Loucy (cell line): ENCODE measurements at regions not wholly inside any gene's neighbourhood (a gene's known extent, or its start where the extent isn't known, plus 50 kb on each side); places are given as distances from the start of the nearest gene placed in this dataset.

Source experiments
- H2AFZ ChIP-seq: fragments of 200-600 bp; sonication (generic); 2 replicates; pipeline ENCODE4 v1.6.0; 2016; ENCODE audit warnings: antibody characterized with exemption, mild to moderate bottlenecking, low read length, moderate library complexity
- H3F3A ChIP-seq: fragments of 200-600 bp; 2 replicates; pipeline ENCODE4 v1.6.0; 2016; ENCODE audit warnings: antibody characterized with exemption, low read depth, mild to moderate bottlenecking
- H3K27me3 ChIP-seq: fragments of 200-600 bp; sonication (generic); 2 replicates; pipeline ENCODE4 v1.6.1; 2014; ENCODE audit warnings: low read length, mild to moderate bottlenecking; ENCODE audit not compliant: insufficient read depth, poor library complexity, severe bottlenecking
- H3K36me3 ChIP-seq: fragments of 200-600 bp; sonication (generic); 2 replicates; pipeline ENCODE4 v1.6.1; 2016; ENCODE audit warnings: low read length; ENCODE audit not compliant: insufficient read depth
- H3K4me1 ChIP-seq: fragments of 200-600 bp; sonication (generic); 2 replicates; pipeline ENCODE4 v1.5.1; 2014; ENCODE audit warnings: low read length, mild to moderate bottlenecking; ENCODE audit not compliant: insufficient read depth, poor library complexity, severe bottlenecking
- H3K4me2 ChIP-seq: fragments of 200-600 bp; sonication (generic); 2 replicates; pipeline ENCODE4 v1.6.0; 2014; ENCODE audit warnings: antibody characterized with exemption, low read length, low read depth, mild to moderate bottlenecking; ENCODE audit not compliant: poor library complexity, severe bottlenecking
- H3K4me3 ChIP-seq: fragments of 200-600 bp; sonication (generic); 2 replicates; pipeline ENCODE4 v1.5.1; 2014; ENCODE audit warnings: low read length, mild to moderate bottlenecking, mixed read lengths; ENCODE audit not compliant: poor library complexity, severe bottlenecking
- H3K79me2 ChIP-seq: fragments of 200-600 bp; sonication (generic); 2 replicates; pipeline ENCODE4 v1.6.1; 2014; ENCODE audit warnings: low read length; ENCODE audit not compliant: insufficient read depth
- H3K9ac ChIP-seq: fragments of 200-600 bp; sonication (generic); 2 replicates; pipeline ENCODE4 v1.6.0; 2014; ENCODE audit warnings: mild to moderate bottlenecking, low read depth, low read length, moderate library complexity; ENCODE audit not compliant: poor library complexity, severe bottlenecking
- H3K9me2 ChIP-seq: fragments of 200-600 bp; sonication (generic); replicated peaks from 2 replicates; pipeline ENCODE4 v1.6.1; 2016; ENCODE audit warnings: low read depth, low read length, mixed read lengths
- H3K9me3 ChIP-seq: fragments of 200-600 bp; sonication (generic); 2 replicates; pipeline ENCODE4 v1.6.1; 2014; ENCODE audit warnings: mild to moderate bottlenecking, antibody characterized with exemption, low read length, low read depth; ENCODE audit not compliant: insufficient read depth
- H4K20me1 ChIP-seq: fragments of 200-600 bp; sonication (generic); 2 replicates; pipeline ENCODE4 v1.6.0; 2014; ENCODE audit warnings: antibody characterized with exemption, low read length, mild to moderate bottlenecking; ENCODE audit not compliant: insufficient read depth, poor library complexity, severe bottlenecking
- EZH2phosphoT487 ChIP-seq: fragments of 200-600 bp; IDR thresholded peaks from 2 replicates; pipeline ENCODE4 v1.6.1; 2018; ENCODE audit warnings: antibody characterized with exemption, mild to moderate bottlenecking, moderate library complexity, borderline replicate concordance
- TF ChIP-seq, protein P1 (sequence below): fragments of 200-600 bp; sonication (generic); conservative IDR thresholded peaks from 2 replicates; pipeline ENCODE4 v1.5.1; 2014; ENCODE audit warnings: mild to moderate bottlenecking, antibody characterized with exemption, low read length

DNA sequence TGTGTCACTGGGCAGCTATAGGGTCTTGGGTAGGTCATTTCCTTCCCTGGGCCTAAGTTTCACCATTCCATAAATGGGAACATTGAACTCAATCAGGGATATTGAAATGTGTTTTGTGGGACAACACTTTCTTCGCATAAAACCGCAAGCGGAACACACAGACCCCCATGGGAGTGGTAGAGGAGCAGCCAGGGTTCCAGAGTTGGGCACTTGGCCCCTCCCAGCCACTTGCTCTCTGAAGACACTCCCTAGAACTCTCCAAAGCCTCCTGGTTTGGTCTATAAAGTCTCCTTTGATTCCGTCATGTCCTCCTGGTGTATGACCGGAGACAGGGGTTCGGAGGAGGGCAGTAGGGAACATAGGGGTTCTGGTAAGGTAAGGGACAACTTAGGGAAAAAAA, 271.7 kb downstream of the UACA start:
- Histone ChIP-seq H4K20me1 (no peaks in the 10 kb centered on the region), H3K9me2 (no peaks in the 10 kb centered on the region), H3K36me3 (no peaks in the 10 kb centered on the region), H2AFZ (no peak overlapping the region), H3K9me3 (no peaks in the 10 kb centered on the region), H3K79me2 (no peaks in the 10 kb centered on the region), H3K9ac (peak overlapping the region; percentile 76), H3F3A (peaks cover 8% of the 10 kb centered on the region), H3K4me2 (peak overlapping the region; percentile 94), H3K4me1 (peaks cover 92% of the 10 kb centered on the region), H3K4me3 (peak overlapping the region; percentile 72), H3K27me3 (no peaks in the 10 kb centered on the region)
- TF ChIP-seq EZH2phosphoT487, result no peak
- TF ChIP-seq, protein P1, sequence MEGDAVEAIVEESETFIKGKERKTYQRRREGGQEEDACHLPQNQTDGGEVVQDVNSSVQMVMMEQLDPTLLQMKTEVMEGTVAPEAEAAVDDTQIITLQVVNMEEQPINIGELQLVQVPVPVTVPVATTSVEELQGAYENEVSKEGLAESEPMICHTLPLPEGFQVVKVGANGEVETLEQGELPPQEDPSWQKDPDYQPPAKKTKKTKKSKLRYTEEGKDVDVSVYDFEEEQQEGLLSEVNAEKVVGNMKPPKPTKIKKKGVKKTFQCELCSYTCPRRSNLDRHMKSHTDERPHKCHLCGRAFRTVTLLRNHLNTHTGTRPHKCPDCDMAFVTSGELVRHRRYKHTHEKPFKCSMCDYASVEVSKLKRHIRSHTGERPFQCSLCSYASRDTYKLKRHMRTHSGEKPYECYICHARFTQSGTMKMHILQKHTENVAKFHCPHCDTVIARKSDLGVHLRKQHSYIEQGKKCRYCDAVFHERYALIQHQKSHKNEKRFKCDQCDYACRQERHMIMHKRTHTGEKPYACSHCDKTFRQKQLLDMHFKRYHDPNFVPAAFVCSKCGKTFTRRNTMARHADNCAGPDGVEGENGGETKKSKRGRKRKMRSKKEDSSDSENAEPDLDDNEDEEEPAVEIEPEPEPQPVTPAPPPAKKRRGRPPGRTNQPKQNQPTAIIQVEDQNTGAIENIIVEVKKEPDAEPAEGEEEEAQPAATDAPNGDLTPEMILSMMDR, result no peak

DNA sequence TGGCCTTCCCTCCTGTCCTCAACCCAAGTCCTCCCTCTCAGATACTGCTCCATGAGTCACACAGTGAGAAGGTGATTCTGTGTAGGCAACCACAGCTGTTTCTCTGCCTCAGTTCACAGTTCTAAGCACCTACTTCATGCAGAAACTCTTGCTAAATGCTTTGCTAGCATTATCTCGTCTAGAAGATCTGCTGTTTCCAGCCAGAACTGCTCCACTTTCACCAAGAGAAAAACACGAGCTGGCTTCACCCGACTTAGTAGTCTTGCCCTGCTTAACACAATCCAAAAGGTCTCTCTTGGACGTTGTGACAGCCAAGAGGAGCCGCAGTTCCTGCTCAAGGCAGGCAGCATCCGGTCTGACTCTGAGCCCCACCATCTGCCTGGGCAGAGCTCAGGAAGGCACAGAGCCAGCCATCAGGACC, 272.1 kb downstream of the UACA start:
- H4K20me1 ChIP-seq, result no peaks in the 10 kb centered on the region

DNA sequence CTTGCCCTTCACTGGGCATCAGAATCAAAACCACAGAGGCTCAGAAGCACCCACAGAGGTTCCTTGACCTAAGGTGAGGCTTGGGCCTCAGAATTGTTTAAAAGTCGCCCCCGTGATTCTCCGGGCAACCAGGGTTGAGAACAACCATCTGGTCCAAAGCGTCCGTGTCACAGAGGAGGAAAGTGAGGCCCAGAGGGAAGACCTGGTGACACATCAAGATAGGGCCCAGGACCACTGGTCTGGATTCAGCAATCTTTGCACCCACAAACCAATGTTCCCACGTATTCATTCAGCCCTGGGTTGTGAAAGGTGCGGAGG, 272.6 kb downstream of the UACA start:
- Histone ChIP-seq H2AFZ (no peak overlapping the region), H3K4me2 (peak overlapping the region; percentile 94), H3K79me2 (no peaks in the 10 kb centered on the region), H3K27me3 (no peaks in the 10 kb centered on the region), H3K9me2 (no peaks in the 10 kb centered on the region), H3K4me3 (no peak overlapping the region), H3K36me3 (no peaks in the 10 kb centered on the region), H3F3A (peaks cover 6% of the 10 kb centered on the region), H3K4me1 (peaks cover 91% of the 10 kb centered on the region), H3K9me3 (no peaks in the 10 kb centered on the region), H4K20me1 (no peaks in the 10 kb centered on the region), H3K9ac (peak overlapping the region; percentile 76)
- TF ChIP-seq, protein P1, result no peak
- no peak for TF ChIP-seq EZH2phosphoT487

More for the DNA sequence above, 272.1 kb downstream of the UACA start:
- H3K79me2 ChIP-seq, result no peaks in the 10 kb centered on the region
- peak overlapping the region; percentile 76 for H3K9ac ChIP-seq
- H3K4me2 ChIP-seq, result peak overlapping the region; percentile 94
- no peaks in the 10 kb centered on the region for H3K9me3 ChIP-seq
- H3K4me3 ChIP-seq, result peak overlapping the region; percentile 72
- no peak overlapping the region for H2AFZ ChIP-seq
- TF ChIP-seq, protein P1, result no peak
- TF ChIP-seq EZH2phosphoT487, result no peak
- H3K27me3 ChIP-seq, result no peaks in the 10 kb centered on the region
- peaks cover 6% of the 10 kb centered on the region for H3F3A ChIP-seq
- no peaks in the 10 kb centered on the region for H3K9me2 ChIP-seq
- H3K36me3 ChIP-seq, result no peaks in the 10 kb centered on the region
- peaks cover 92% of the 10 kb centered on the region for H3K4me1 ChIP-seq
